HG03097 (cell line): ENCODE measurements at regions not wholly inside any gene's neighbourhood (a gene's known extent, or its start where the extent isn't known, plus 50 kb on each side); places are given as distances from the start of the nearest gene placed in this dataset.

Experiments
- ATAC-seq: cut with Tn5 transposase; IDR thresholded peaks from one replicate; pipeline ENCODE4 v1.9.1; 2021; ENCODE audit not compliant: unreplicated experiment, low FRiP score

GRCh38 chr5:158486566-158486965 is 613.1 kb downstream of the EBF1 start:
- no peak for ATAC-seq

- no peak for ATAC-seq
Observed at GRCh38 chr5:158485604-158486081, 614.1 kb downstream of the EBF1 start.

GRCh38 chr5:158485047-158485446 is 614.7 kb downstream of the EBF1 start:
- ATAC-seq: no peak

- no peak for ATAC-seq
Observed at GRCh38 chr5:158484150-158484549, 615.6 kb downstream of the EBF1 start.

- ATAC-seq: no peak
Observed at GRCh38 chr5:158483281-158483860, 616.3 kb downstream of the EBF1 start.

GRCh38 chr5:158482125-158482524 is 617.6 kb downstream of the EBF1 start:
- no peak for ATAC-seq

- ATAC-seq: no peak
Observed at GRCh38 chr5:158478139-158478538, 619.2 kb upstream of the CLINT1 start.

- no peak for ATAC-seq
Observed at GRCh38 chr5:158477214-158477613, 618.3 kb upstream of the CLINT1 start.

- ATAC-seq: no peak
Observed at GRCh38 chr5:158473016-158473635, 614.2 kb upstream of the CLINT1 start.

GRCh38 chr5:158471535-158471924 is 612.6 kb upstream of the CLINT1 start:
- no peak for ATAC-seq

GRCh38 chr5:158470764-158471534 is 612.0 kb upstream of the CLINT1 start:
- no peak for ATAC-seq

- no peak for ATAC-seq
Observed at GRCh38 chr5:158468444-158468843, 609.5 kb upstream of the CLINT1 start.

GRCh38 chr5:158466191-158466590 is 607.2 kb upstream of the CLINT1 start:
- no peak for ATAC-seq

GRCh38 chr5:158465086-158465972 is 606.4 kb upstream of the CLINT1 start:
- ATAC-seq: no peak

GRCh38 chr5:158464383-158464782 is 605.4 kb upstream of the CLINT1 start:
- no peak for ATAC-seq

- no peak for ATAC-seq
Observed at GRCh38 chr5:158463938-158464337, 605.0 kb upstream of the CLINT1 start.

- ATAC-seq: no peak
Observed at GRCh38 chr5:158463188-158463587, 604.2 kb upstream of the CLINT1 start.

GRCh38 chr5:158462349-158463114 is 603.6 kb upstream of the CLINT1 start:
- ATAC-seq: no peak

GRCh38 chr5:158461240-158461854 is 602.4 kb upstream of the CLINT1 start:
- no peak for ATAC-seq

- no peak for ATAC-seq
Observed at GRCh38 chr5:158458086-158458485, 599.1 kb upstream of the CLINT1 start.
